ENCODE measurements at regions not wholly inside any gene's neighbourhood (a gene's known extent, or its start where the extent isn't known, plus 50 kb on each side); places are given as distances from the start of the nearest gene placed in this dataset.

DNA sequence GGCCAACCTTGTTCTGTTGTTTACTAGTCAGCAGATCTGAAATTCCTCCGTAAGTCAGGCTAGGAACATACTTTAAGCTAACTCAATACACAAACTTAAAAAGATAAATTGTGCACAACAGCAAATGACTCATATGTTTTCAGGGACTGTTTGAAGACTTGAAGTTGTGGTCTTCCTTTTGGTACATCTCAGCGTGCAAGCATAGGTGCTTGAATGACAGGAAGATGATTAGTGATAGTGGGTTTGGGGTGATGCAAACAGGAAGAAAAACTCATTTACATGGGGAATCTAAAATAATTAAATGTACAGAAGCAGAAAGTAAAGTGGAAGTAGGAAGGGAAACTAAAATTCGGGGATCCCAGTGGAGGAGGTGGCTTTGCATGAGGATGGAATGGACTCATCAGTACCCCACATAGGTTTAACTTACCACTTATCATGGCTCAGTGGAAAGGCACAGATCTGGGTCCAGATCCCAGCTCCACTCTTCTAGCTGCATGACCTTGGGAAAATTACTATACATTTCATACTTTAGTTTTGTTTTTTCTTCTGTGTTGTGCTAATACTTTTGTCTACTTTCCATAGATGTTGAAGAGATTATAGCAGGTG is 122.3 kb downstream of the XCL2 start:
- TF ChIP-seq, protein P1, sequence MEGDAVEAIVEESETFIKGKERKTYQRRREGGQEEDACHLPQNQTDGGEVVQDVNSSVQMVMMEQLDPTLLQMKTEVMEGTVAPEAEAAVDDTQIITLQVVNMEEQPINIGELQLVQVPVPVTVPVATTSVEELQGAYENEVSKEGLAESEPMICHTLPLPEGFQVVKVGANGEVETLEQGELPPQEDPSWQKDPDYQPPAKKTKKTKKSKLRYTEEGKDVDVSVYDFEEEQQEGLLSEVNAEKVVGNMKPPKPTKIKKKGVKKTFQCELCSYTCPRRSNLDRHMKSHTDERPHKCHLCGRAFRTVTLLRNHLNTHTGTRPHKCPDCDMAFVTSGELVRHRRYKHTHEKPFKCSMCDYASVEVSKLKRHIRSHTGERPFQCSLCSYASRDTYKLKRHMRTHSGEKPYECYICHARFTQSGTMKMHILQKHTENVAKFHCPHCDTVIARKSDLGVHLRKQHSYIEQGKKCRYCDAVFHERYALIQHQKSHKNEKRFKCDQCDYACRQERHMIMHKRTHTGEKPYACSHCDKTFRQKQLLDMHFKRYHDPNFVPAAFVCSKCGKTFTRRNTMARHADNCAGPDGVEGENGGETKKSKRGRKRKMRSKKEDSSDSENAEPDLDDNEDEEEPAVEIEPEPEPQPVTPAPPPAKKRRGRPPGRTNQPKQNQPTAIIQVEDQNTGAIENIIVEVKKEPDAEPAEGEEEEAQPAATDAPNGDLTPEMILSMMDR (IDR thresholded peaks at IDR 0.05), result no peak
- no peak for TF ChIP-seq POLR2A (IDR thresholded peaks at IDR 0.05)
